Panc1 (cell line): ENCODE measurements at regions not wholly inside any gene's neighbourhood (a gene's known extent, or its start where the extent isn't known, plus 50 kb on each side); places are given as distances from the start of the nearest gene placed in this dataset.

Source experiments
- ATAC-seq: fragments of 200-7000 bp; cut with Tn5 transposase; 2 replicates; pipeline ENCODE4 v1.9.1; 2020; ENCODE audit warnings: mild to moderate bottlenecking, moderate library complexity
- BruUV-seq: library from RNA; stranded (reverse); fragments of 400-500 nt; replicated peaks from 2 replicates; lab custom pipeline; 2021; lab: Mats Ljungman, UMichigan
- CTCF ChIA-PET: fragments of 300-600 bp; sonication (Branson Sonifier 250); formaldehyde crosslinking; loops from one replicate; lab custom pipeline; 2022; ENCODE audit warnings: antibody characterized with exemption; lab: Charles Lee
- POLR2A ChIA-PET: fragments of 300-600 bp; sonication (Branson Sonifier 250); formaldehyde crosslinking; loops from one replicate; lab custom pipeline; 2022; ENCODE audit warnings: antibody characterized with exemption; lab: Charles Lee
- DNase-seq: peaks from one replicate; pipeline ENCODE4 v3.0.0-alpha.2; 2010; ENCODE audit warnings: low read depth, low spot score
- H3K27ac ChIP-seq: 2 replicates; pipeline ENCODE4 v1.5.1; 2011; ENCODE audit warnings: mild to moderate bottlenecking, low read length, inconsistent platforms
- H3K27me3 ChIP-seq: fragments of 200-500 bp; sonication (Bioruptor generic); 2 replicates; pipeline ENCODE4 v1.6.0; 2014; ENCODE audit warnings: low read length, inconsistent platforms; ENCODE audit not compliant: control insufficient read depth, insufficient read depth
- H3K36me3 ChIP-seq: fragments of 200-500 bp; sonication (Bioruptor generic); 2 replicates; pipeline ENCODE4 v1.5.1; 2014; ENCODE audit warnings: inconsistent platforms, mild to moderate bottlenecking, low read length, moderate library complexity; ENCODE audit not compliant: control insufficient read depth, insufficient read depth
- H3K4me1 ChIP-seq: 2 replicates; pipeline ENCODE4 v1.5.1; 2011; ENCODE audit warnings: inconsistent platforms, mild to moderate bottlenecking, low read length, moderate library complexity; ENCODE audit not compliant: control insufficient read depth, insufficient read depth
- H3K4me3 ChIP-seq, 2 experiments: 2 replicates each; pipeline ENCODE4 v1.5.1; 2011 to 2012; ENCODE audit warnings: low read depth in 2 of 2, low read length in 2 of 2, mild to moderate bottlenecking in 2 of 2, inconsistent platforms in 1 of 2, moderate library complexity in 1 of 2
- H3K9me3 ChIP-seq: fragments of 200-500 bp; sonication (Bioruptor generic); 2 replicates; pipeline ENCODE4 v1.5.1; 2014; ENCODE audit warnings: low read depth, mild to moderate bottlenecking, inconsistent platforms, low read length, moderate library complexity; ENCODE audit not compliant: control insufficient read depth, insufficient read depth
- POLR2AphosphoS5 ChIP-seq: IDR thresholded peaks from 2 replicates; pipeline ENCODE4 v1.6.1; 2012; ENCODE audit warnings: mild to moderate bottlenecking, low read depth, low read length, moderate library complexity
- SIN3A ChIP-seq: IDR thresholded peaks from 2 replicates; pipeline ENCODE4 v1.6.1; 2012; ENCODE audit warnings: low read depth, mild to moderate bottlenecking, low read length, moderate library complexity, borderline replicate concordance; ENCODE audit not compliant: insufficient read depth
- TCF7L2 ChIP-seq: IDR thresholded peaks from 2 replicates; pipeline ENCODE4 v1.6.1; 2011; ENCODE audit warnings: mild to moderate bottlenecking, low read depth, low read length, inconsistent platforms
- in situ Hi-C: cut with HindIII; loops from 2 replicates; pipeline ENCODE4 v1.10.0; 2016; ENCODE audit warnings: low sequenced_read_pairs, low pct_unique_long_range_greater_than_20kb
- intact Hi-C: fragments of 100-400 bp; cut with micrococcal nuclease; formaldehyde crosslinking; loops from one replicate; pipeline ENCODE4 v1.10.0; 2022; ENCODE audit not compliant: unreplicated experiment
- TF ChIP-seq, protein P1 (sequence below): fragments of 450-650 bp; IDR thresholded peaks from 2 replicates; pipeline ENCODE4 v1.5.1; 2017; ENCODE audit warnings: mild to moderate bottlenecking
- TF ChIP-seq, protein P2 (sequence below), 2 experiments: IDR thresholded peaks; 2 replicates each; pipeline ENCODE4 v1.6.1; 2011 to 2012; ENCODE audit warnings: low read depth in 2 of 2, control low read depth in 1 of 2, low read length in 1 of 2, mild to moderate bottlenecking in 1 of 2, moderate library complexity in 1 of 2; ENCODE audit not compliant: insufficient read depth in 1 of 2

DNA sequence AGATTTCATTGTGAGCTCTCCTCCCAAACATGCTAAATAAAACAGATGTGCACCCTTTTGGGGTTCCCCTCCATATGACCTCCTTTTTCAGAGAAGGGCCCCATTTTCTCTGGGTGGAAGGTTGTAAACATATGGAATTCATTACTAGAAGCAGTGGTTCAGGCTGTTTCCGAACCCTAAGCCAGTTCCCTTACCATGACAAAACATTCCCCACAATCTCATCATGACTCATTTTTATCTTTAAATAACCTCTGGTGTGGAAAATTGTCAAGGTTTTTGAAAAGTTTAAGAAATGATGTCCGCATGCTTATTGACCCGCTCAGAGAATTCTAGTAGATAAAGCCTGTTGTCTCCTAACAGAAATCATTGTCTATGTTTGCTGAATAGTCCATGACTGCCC lies 127.3 kb upstream of the PIK3R1 start:
- intact Hi-C loops, result no loop called here
- H3K27ac ChIP-seq, result no peak overlapping the region
- ATAC-seq (no peak), DNase-seq (no peak)
- TF ChIP-seq, protein P1, sequence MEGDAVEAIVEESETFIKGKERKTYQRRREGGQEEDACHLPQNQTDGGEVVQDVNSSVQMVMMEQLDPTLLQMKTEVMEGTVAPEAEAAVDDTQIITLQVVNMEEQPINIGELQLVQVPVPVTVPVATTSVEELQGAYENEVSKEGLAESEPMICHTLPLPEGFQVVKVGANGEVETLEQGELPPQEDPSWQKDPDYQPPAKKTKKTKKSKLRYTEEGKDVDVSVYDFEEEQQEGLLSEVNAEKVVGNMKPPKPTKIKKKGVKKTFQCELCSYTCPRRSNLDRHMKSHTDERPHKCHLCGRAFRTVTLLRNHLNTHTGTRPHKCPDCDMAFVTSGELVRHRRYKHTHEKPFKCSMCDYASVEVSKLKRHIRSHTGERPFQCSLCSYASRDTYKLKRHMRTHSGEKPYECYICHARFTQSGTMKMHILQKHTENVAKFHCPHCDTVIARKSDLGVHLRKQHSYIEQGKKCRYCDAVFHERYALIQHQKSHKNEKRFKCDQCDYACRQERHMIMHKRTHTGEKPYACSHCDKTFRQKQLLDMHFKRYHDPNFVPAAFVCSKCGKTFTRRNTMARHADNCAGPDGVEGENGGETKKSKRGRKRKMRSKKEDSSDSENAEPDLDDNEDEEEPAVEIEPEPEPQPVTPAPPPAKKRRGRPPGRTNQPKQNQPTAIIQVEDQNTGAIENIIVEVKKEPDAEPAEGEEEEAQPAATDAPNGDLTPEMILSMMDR, result no peak
- TF ChIP-seq, protein P2, sequence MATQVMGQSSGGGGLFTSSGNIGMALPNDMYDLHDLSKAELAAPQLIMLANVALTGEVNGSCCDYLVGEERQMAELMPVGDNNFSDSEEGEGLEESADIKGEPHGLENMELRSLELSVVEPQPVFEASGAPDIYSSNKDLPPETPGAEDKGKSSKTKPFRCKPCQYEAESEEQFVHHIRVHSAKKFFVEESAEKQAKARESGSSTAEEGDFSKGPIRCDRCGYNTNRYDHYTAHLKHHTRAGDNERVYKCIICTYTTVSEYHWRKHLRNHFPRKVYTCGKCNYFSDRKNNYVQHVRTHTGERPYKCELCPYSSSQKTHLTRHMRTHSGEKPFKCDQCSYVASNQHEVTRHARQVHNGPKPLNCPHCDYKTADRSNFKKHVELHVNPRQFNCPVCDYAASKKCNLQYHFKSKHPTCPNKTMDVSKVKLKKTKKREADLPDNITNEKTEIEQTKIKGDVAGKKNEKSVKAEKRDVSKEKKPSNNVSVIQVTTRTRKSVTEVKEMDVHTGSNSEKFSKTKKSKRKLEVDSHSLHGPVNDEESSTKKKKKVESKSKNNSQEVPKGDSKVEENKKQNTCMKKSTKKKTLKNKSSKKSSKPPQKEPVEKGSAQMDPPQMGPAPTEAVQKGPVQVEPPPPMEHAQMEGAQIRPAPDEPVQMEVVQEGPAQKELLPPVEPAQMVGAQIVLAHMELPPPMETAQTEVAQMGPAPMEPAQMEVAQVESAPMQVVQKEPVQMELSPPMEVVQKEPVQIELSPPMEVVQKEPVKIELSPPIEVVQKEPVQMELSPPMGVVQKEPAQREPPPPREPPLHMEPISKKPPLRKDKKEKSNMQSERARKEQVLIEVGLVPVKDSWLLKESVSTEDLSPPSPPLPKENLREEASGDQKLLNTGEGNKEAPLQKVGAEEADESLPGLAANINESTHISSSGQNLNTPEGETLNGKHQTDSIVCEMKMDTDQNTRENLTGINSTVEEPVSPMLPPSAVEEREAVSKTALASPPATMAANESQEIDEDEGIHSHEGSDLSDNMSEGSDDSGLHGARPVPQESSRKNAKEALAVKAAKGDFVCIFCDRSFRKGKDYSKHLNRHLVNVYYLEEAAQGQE (IDR thresholded peaks at IDR 0.05; ENCODE audit: insufficient read depth in 1 of 2, low read depth in 2 of 2, low read length in 1 of 2), result no peak
- TF ChIP-seq SIN3A (no peak), TCF7L2 (no peak), POLR2AphosphoS5 (no peak)
- CTCF ChIA-PET, result no interaction called here
- no peaks in the 10 kb centered on the region for H3K9me3 ChIP-seq
- POLR2A ChIA-PET, result no interaction called here
- no peaks in the 10 kb centered on the region for H3K4me1 ChIP-seq
- no peaks in the 10 kb centered on the region for H3K36me3 ChIP-seq
- in situ Hi-C loops, result no loop called here
- no peak overlapping the region for H3K4me3 ChIP-seq
- BruUV-seq, result no TSS peak
- H3K27me3 ChIP-seq, result no peaks in the 10 kb centered on the region

DNA sequence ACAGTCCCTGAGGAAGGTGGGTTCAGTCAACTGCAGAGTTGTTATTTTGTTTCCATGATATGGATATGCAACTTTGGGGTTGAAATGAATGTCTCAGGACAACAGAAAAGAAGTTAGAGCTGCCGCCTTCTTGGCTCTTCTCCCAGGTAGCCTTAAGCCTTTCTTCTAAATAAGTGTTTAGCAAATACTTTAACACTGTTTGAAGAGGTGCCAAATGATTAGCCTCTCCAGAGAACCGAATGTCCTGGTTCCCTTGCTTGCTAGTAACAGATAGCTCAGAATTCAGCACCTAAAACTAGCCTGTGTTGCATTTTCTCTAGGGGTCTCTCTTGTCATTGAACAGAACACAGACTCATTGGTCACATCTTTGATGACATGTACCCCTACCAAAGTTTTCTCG lies 127.7 kb upstream of the PIK3R1 start:
- no peaks in the 10 kb centered on the region for H3K9me3 ChIP-seq
- H3K36me3 ChIP-seq, result no peaks in the 10 kb centered on the region
- ChIA-PET CTCF (no interaction called here), POLR2A (no interaction called here)
- BruUV-seq, result no TSS peak
- in situ Hi-C loops (no loop called here), intact Hi-C loops (no loop called here)
- H3K4me3 ChIP-seq, result no peak overlapping the region
- no peaks in the 10 kb centered on the region for H3K27me3 ChIP-seq
- no peak for TF ChIP-seq SIN3A
- TF ChIP-seq POLR2AphosphoS5, result no peak
- TF ChIP-seq, protein P1, result no peak
- no peak for TF ChIP-seq TCF7L2
- TF ChIP-seq, protein P2 (IDR thresholded peaks at IDR 0.05; ENCODE audit: insufficient read depth in 1 of 2, low read depth in 2 of 2, low read length in 1 of 2), result no peak
- no peak for DNase-seq
- no peak overlapping the region for H3K27ac ChIP-seq
- no peaks in the 10 kb centered on the region for H3K4me1 ChIP-seq
- no peak for ATAC-seq
